H7 (cell line): ENCODE measurements at regions not wholly inside any gene's neighbourhood (a gene's known extent, or its start where the extent isn't known, plus 50 kb on each side); places are given as distances from the start of the nearest gene placed in this dataset.
"Not testable (repeated sequence)": the region's sequence is repeated elsewhere in the genome, so short reads cannot be mapped to it uniquely, and the experiment has no call there.

Experiments used
- DNase-seq: peaks from one replicate; pipeline ENCODE4 v3.0.0; 2012
- H3K27me3 ChIP-seq: 2 replicates; pipeline ENCODE4 v1.6.0; 2011; ENCODE audit warnings: mild to moderate bottlenecking, low read length; ENCODE audit not compliant: control insufficient read depth, insufficient read depth
- H3K36me3 ChIP-seq: replicated peaks from 2 replicates; pipeline ENCODE4 v1.5.1; 2011; ENCODE audit warnings: low read length; ENCODE audit not compliant: control insufficient read depth, insufficient read depth
- H3K4me3 ChIP-seq: 2 replicates; pipeline ENCODE4 v1.5.1; 2011; ENCODE audit warnings: low read depth, mild to moderate bottlenecking, control low read depth, low read length, moderate library complexity; ENCODE audit not compliant: insufficient read depth

- Histone ChIP-seq H3K4me3 (no peak overlapping the region), H3K36me3 (no peaks in the 10 kb centered on the region), H3K27me3 (no peaks in the 10 kb centered on the region)
- no peak for DNase-seq
Observed at GRCh38 chr13:111005364-111005763, 90.5 kb upstream of the ANKRD10 start.

GRCh38 chr13:111004444-111004843, 89.6 kb upstream of the ANKRD10 start:
- no peak for DNase-seq
- Histone ChIP-seq H3K36me3 (no peaks in the 10 kb centered on the region), H3K4me3 (no peak overlapping the region), H3K27me3 (no peaks in the 10 kb centered on the region)

GRCh38 chr13:111001636-111002035, 86.8 kb upstream of the ANKRD10 start:
- Histone ChIP-seq H3K36me3 (no peaks in the 10 kb centered on the region), H3K27me3 (no peaks in the 10 kb centered on the region), H3K4me3 (no peak overlapping the region)
- no peak for DNase-seq

- peak; percentile 63 for DNase-seq
- Histone ChIP-seq H3K36me3 (no peaks in the 10 kb centered on the region), H3K4me3 (no peak overlapping the region), H3K27me3 (no peaks in the 10 kb centered on the region)
Observed at GRCh38 chr13:110993788-110994187, 78.9 kb upstream of the ANKRD10 start.

GRCh38 chr13:110991991-110992508, 77.2 kb upstream of the ANKRD10 start:
- H3K27me3 ChIP-seq: no peaks in the 10 kb centered on the region
- H3K36me3 ChIP-seq: no peaks in the 10 kb centered on the region
- H3K4me3 ChIP-seq: no peak overlapping the region
- DNase-seq: no peak

- Histone ChIP-seq H3K36me3 (no peaks in the 10 kb centered on the region), H3K4me3 (no peak overlapping the region), H3K27me3 (no peaks in the 10 kb centered on the region)
- DNase-seq: no peak
Observed at GRCh38 chr13:110989331-110989730, 74.5 kb upstream of the ANKRD10 start.

GRCh38 chr13:110985541-110985940, 70.7 kb upstream of the ANKRD10 start:
- DNase-seq: no peak
- Histone ChIP-seq H3K27me3 (no peaks in the 10 kb centered on the region), H3K4me3 (no peak overlapping the region), H3K36me3 (no peaks in the 10 kb centered on the region)

GRCh38 chr13:110984798-110985197, 69.9 kb upstream of the ANKRD10 start:
- no peaks in the 10 kb centered on the region for H3K36me3 ChIP-seq
- DNase-seq: no peak
- H3K4me3 ChIP-seq: no peak overlapping the region
- H3K27me3 ChIP-seq: no peaks in the 10 kb centered on the region

- H3K4me3 ChIP-seq: no peak overlapping the region
- no peaks in the 10 kb centered on the region for H3K27me3 ChIP-seq
- H3K36me3 ChIP-seq: no peaks in the 10 kb centered on the region
- no peak for DNase-seq
Observed at GRCh38 chr13:110984381-110984780, 69.5 kb upstream of the ANKRD10 start.

- H3K36me3 ChIP-seq: no peaks in the 10 kb centered on the region
- DNase-seq: no peak
- H3K27me3 ChIP-seq: no peaks in the 10 kb centered on the region
- no peak overlapping the region for H3K4me3 ChIP-seq
Observed at GRCh38 chr13:110983241-110983640, 68.4 kb upstream of the ANKRD10 start.

GRCh38 chr13:110981379-110981778, 66.5 kb upstream of the ANKRD10 start:
- Histone ChIP-seq H3K27me3 (no peaks in the 10 kb centered on the region), H3K4me3 (no peak overlapping the region), H3K36me3 (no peaks in the 10 kb centered on the region)
- DNase-seq: no peak

- Histone ChIP-seq H3K4me3 (no peak overlapping the region), H3K36me3 (no peaks in the 10 kb centered on the region), H3K27me3 (no peaks in the 10 kb centered on the region)
- DNase-seq: no peak
Observed at GRCh38 chr13:110980921-110981320, 66.1 kb upstream of the ANKRD10 start.

- not testable (repeated sequence) for H3K4me3 ChIP-seq, H3K36me3 ChIP-seq, H3K27me3 ChIP-seq, DNase-seq
Observed at GRCh38 chr13:110979149-110979548, 64.3 kb upstream of the ANKRD10 start.

GRCh38 chr13:110978390-110978789, 63.5 kb upstream of the ANKRD10 start:
- DNase-seq: no peak
- H3K27me3 ChIP-seq: no peaks in the 10 kb centered on the region
- no peaks in the 10 kb centered on the region for H3K36me3 ChIP-seq
- no peak overlapping the region for H3K4me3 ChIP-seq

GRCh38 chr13:110976785-110977184, 61.9 kb upstream of the ANKRD10 start:
- no peak overlapping the region for H3K4me3 ChIP-seq
- H3K36me3 ChIP-seq: no peaks in the 10 kb centered on the region
- H3K27me3 ChIP-seq: no peaks in the 10 kb centered on the region
- DNase-seq: no peak

GRCh38 chr13:110973007-110973700, 58.3 kb upstream of the ANKRD10 start:
- DNase-seq: no peak
- Histone ChIP-seq H3K27me3 (no peaks in the 10 kb centered on the region), H3K4me3 (no peak overlapping the region), H3K36me3 (no peaks in the 10 kb centered on the region)
